MG63 (cell line): ENCODE measurements at regions not wholly inside any gene's neighbourhood (a gene's known extent, or its start where the extent isn't known, plus 50 kb on each side); places are given as distances from the start of the nearest gene placed in this dataset.
"Not testable (repeated sequence)": the region's sequence is repeated elsewhere in the genome, so short reads cannot be mapped to it uniquely, and the experiment has no call there.

Experiments
- DNase-seq: peaks from one replicate; pipeline ENCODE4 v3.0.0-alpha.2; 2020
- H3K27me3 ChIP-seq: fragments of 250-450 bp; sonication (Bioruptor Pico); 2 replicates; pipeline ENCODE4 v1.5.1; 2020; ENCODE audit warnings: mild to moderate bottlenecking, moderate library complexity
- H3K36me3 ChIP-seq: fragments of 250-450 bp; sonication (Bioruptor Pico); 2 replicates; pipeline ENCODE4 v1.5.1; 2020; ENCODE audit warnings: mild to moderate bottlenecking, moderate library complexity
- H3K4me3 ChIP-seq: fragments of 250-450 bp; sonication (Bioruptor Pico); 2 replicates; pipeline ENCODE4 v1.5.1; 2020; ENCODE audit warnings: mild to moderate bottlenecking, moderate library complexity
- H3K9me3 ChIP-seq: fragments of 250-450 bp; sonication (Bioruptor Pico); 2 replicates; pipeline ENCODE4 v1.5.1; 2020; ENCODE audit warnings: mild to moderate bottlenecking, moderate library complexity

DNA sequence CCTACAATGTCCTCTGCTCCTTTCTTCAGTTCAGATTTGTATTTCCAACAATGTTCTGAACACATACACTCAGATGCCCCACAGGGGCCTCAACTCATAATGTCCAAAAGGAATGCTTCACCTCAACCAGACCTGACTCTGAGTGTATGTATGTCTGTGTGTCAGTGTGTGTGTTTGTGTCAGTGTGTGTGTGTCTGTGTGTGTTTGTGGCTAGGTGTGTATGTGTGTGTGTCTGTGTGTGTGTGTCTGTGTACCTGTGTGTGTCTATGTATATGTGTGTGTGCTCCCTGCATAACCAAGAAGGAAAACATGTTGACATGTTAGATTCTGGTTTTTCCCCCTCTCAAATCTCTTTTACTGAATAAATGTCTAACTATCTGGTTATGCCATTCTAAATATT is 87.3 kb upstream of the PCSK1 start:
- no peak overlapping the region for H3K4me3 ChIP-seq
- no peaks in the 10 kb centered on the region for H3K36me3 ChIP-seq
- H3K27me3 ChIP-seq = no peaks in the 10 kb centered on the region
- DNase-seq = no peak
- H3K9me3 ChIP-seq = no peaks in the 10 kb centered on the region

GRCh38 chr5:96522635-96523355 is 89.7 kb upstream of the PCSK1 start:
- no peak for DNase-seq
- Histone ChIP-seq H3K27me3 (no peaks in the 10 kb centered on the region), H3K9me3 (no peaks in the 10 kb centered on the region)

DNA sequence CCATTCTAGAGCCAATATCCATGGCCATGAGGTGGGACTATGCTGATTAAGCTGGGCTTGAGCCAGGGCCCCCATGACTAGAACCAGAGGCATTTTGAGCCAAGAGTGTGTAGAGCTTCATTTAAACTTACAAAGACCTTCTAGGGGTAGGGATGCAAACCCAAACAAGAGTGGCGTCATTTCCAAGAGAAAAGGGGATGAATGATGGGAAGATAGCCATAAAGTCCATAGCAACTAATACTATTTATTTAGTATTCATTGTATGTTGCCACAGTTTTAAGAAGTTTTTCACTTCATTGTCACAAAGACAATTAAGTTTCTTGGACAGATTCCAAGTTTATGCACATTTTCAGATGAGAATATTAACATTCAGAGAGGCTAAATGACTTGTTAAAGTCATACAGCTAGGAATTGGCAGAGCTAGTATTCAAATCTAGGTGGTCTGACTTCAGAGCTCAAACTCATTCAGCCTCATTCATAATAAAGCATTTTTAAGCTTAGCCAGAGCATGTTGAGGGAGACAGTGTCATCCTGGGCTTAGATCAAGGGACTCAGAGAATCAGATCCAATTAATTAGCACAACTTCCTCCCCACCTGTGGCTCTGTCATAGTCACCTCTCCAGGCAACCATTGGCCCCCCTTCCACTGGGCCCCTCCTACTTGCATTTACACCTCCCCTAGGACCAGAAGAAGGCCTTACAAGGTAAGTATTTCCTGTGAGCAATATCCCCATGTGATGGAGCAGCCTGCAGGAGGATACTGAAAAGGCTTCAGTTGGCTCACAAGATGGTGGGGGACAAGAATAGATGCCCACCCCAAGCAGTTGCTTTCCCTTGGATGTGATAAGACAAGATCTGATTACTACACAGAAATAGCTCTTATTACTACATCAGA is 95.0 kb upstream of the PCSK1 start:
- Histone ChIP-seq H3K27me3 (no peaks in the 10 kb centered on the region), H3K9me3 (no peaks in the 10 kb centered on the region), H3K36me3 (no peaks in the 10 kb centered on the region), H3K4me3 (no peak overlapping the region)
- no peak for DNase-seq

More at GRCh38 chr5:96522635-96523355, 89.7 kb upstream of the PCSK1 start:
- no peak overlapping the region for H3K4me3 ChIP-seq
- H3K36me3 ChIP-seq = no peaks in the 10 kb centered on the region

GRCh38 chr5:96528826-96529474 is 95.9 kb upstream of the PCSK1 start:
- H3K9me3 ChIP-seq = no peaks in the 10 kb centered on the region
- H3K36me3 ChIP-seq = no peaks in the 10 kb centered on the region
- no peak overlapping the region for H3K4me3 ChIP-seq
- H3K27me3 ChIP-seq = no peaks in the 10 kb centered on the region
- DNase-seq = no peak

GRCh38 chr5:96529559-96529958 is 96.5 kb upstream of the PCSK1 start:
- Histone ChIP-seq H3K9me3 (no peaks in the 10 kb centered on the region), H3K4me3 (no peak overlapping the region), H3K36me3 (no peaks in the 10 kb centered on the region), H3K27me3 (no peaks in the 10 kb centered on the region)
- no peak for DNase-seq

GRCh38 chr5:96530901-96531300 is 97.9 kb upstream of the PCSK1 start:
- Histone ChIP-seq H3K36me3 (no peaks in the 10 kb centered on the region), H3K9me3 (no peaks in the 10 kb centered on the region), H3K4me3 (no peak overlapping the region), H3K27me3 (no peaks in the 10 kb centered on the region)
- no peak for DNase-seq

DNA sequence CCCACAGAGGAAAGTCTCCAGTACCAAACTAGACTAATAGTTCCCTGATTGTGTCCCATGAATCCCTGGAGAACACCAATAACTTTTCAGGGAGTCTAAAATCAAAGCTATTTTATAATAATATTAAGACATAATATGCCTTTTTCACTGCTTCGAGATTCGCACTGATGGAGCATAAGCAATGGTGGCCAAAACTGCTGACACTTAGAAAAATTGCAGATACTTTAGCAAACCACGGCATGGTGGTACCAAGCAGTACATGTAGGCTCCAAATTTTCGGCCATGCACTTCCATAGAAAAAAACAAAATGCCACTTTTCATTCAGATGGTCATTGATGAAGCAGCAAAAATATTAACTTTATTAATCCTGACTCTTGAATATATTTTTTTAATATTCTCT is 100.3 kb upstream of the PCSK1 start:
- Histone ChIP-seq H3K27me3 (no peaks in the 10 kb centered on the region), H3K36me3 (no peaks in the 10 kb centered on the region), H3K9me3 (no peaks in the 10 kb centered on the region), H3K4me3 (no peak overlapping the region)
- DNase-seq = no peak

DNA sequence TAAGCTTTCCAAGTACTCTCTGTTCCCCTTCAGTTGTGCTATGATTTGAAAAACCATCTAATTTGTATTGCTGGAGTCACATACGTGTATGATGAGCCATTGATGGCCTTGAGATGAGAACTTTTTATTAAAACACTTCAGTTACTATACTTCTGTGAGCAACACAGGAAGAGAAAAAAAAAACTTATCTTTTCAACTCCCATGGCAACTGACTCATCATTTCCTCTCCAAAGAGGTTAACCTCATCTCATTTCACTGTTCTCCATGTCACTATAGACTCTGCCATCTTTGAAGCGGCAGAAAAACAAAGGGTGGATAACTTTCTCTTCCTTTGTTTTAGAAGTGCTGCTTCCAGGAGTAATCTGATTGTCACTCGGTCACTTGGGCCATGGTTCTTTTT is 104.3 kb upstream of the PCSK1 start:
- no peak for DNase-seq

DNA sequence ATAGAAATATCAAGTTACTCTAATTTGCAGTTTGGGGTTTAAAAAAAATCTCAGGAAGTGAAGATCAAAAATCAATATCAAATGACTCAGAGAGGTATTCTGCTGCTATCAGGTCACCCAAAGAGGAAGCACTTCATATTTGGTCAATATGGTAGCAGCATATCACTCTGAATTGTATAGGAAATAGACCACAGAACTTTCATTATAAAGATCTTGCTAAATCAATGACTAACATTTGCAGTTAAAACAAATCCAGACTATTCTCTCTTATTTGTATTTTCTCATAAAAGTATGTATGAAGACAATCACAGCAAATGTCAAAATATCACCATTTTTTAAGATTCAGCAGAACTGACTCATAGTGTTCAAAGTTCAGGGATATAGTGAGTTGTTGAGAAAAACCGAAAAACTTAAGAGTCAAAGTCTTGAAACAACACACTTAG is 105.8 kb upstream of the PCSK1 start:
- peaks cover 4% of the 10 kb centered on the region; the same call in 1 of the 2 replicates for H3K9me3 ChIP-seq
- H3K4me3 ChIP-seq = no peak overlapping the region
- H3K36me3 ChIP-seq = no peaks in the 10 kb centered on the region
- H3K27me3 ChIP-seq = no peaks in the 10 kb centered on the region
- DNase-seq = no peak

More for the DNA sequence above, 104.3 kb upstream of the PCSK1 start:
- Histone ChIP-seq H3K36me3 (no peaks in the 10 kb centered on the region), H3K9me3 (peaks cover 4% of the 10 kb centered on the region; the same call in 1 of the 2 replicates), H3K27me3 (no peaks in the 10 kb centered on the region), H3K4me3 (no peak overlapping the region)

- H3K36me3 ChIP-seq = no peaks in the 10 kb centered on the region
- no peak for DNase-seq
- peaks cover 2% of the 10 kb centered on the region for H3K9me3 ChIP-seq
- no peak overlapping the region for H3K4me3 ChIP-seq
- no peaks in the 10 kb centered on the region for H3K27me3 ChIP-seq
These were observed 113.1 kb upstream of the PCSK1 start for GRCh38 chr5:96546120-96546519.

DNA sequence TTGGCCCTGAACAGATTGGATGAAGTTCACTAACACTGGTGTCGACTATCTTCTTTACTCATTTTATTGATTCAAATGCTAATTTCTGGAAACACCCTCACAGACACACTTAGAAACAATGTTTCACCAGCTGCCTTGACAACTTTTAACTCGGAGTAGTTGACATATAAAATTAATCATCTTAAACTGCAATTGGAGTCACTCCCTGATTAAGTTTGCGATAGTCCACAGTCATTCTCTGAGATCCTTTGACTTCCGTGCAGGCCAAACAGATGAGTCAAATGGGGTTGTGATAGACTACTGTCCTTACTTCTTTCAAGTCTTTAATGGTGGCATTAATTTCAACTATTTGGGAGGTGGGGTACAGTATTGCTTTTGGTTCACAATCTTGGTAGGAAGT is 114.4 kb upstream of the PCSK1 start:
- Histone ChIP-seq H3K36me3 (no peaks in the 10 kb centered on the region), H3K9me3 (peaks cover 2% of the 10 kb centered on the region), H3K4me3 (no peak overlapping the region), H3K27me3 (0 out of 2 replicates have a peak, but pooled peaks cover 2% of the 10 kb centered on the region)
- DNase-seq = no peak

GRCh38 chr5:96548905-96549304 is 113.3 kb upstream of the CAST start:
- 0 out of 2 replicates have a peak, but pooled peaks cover 2% of the 10 kb centered on the region for H3K27me3 ChIP-seq
- no peaks in the 10 kb centered on the region for H3K36me3 ChIP-seq
- DNase-seq = no peak
- peaks cover 2% of the 10 kb centered on the region for H3K9me3 ChIP-seq
- H3K4me3 ChIP-seq = no peak overlapping the region

DNA sequence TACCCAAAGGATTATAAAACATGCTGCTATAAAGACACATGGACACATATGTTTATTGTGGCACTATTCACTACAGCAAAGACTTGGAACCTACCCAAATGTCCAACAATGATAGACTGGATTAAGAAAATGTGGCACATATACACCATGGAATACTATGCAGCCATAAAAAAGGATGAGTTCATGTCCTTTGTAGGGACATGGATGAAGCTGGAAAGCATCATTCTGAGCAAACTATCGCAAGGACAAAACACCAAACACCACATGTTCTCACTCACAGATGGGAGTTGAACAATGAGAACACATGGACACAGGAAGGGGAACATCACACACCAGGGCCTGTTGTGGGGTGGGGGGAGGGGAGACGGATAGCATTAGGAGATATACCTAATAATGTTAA is 101.3 kb upstream of the CAST start:
- not testable (repeated sequence) for H3K36me3 ChIP-seq, H3K27me3 ChIP-seq, DNase-seq, H3K4me3 ChIP-seq
- H3K9me3 ChIP-seq = peaks cover 15% of the 10 kb centered on the region

GRCh38 chr5:96562614-96563013 is 99.6 kb upstream of the CAST start:
- DNase-seq = no peak

GRCh38 chr5:96563816-96564215 is 98.4 kb upstream of the CAST start:
- DNase-seq = no peak
- H3K36me3 ChIP-seq = no peaks in the 10 kb centered on the region
- H3K9me3 ChIP-seq = peaks cover 10% of the 10 kb centered on the region
- no peak overlapping the region for H3K4me3 ChIP-seq
- H3K27me3 ChIP-seq = no peaks in the 10 kb centered on the region

More at GRCh38 chr5:96562614-96563013, 99.6 kb upstream of the CAST start:
- no peaks in the 10 kb centered on the region for H3K36me3 ChIP-seq
- no peaks in the 10 kb centered on the region for H3K27me3 ChIP-seq
- H3K4me3 ChIP-seq = no peak overlapping the region
- peaks cover 10% of the 10 kb centered on the region for H3K9me3 ChIP-seq

DNA sequence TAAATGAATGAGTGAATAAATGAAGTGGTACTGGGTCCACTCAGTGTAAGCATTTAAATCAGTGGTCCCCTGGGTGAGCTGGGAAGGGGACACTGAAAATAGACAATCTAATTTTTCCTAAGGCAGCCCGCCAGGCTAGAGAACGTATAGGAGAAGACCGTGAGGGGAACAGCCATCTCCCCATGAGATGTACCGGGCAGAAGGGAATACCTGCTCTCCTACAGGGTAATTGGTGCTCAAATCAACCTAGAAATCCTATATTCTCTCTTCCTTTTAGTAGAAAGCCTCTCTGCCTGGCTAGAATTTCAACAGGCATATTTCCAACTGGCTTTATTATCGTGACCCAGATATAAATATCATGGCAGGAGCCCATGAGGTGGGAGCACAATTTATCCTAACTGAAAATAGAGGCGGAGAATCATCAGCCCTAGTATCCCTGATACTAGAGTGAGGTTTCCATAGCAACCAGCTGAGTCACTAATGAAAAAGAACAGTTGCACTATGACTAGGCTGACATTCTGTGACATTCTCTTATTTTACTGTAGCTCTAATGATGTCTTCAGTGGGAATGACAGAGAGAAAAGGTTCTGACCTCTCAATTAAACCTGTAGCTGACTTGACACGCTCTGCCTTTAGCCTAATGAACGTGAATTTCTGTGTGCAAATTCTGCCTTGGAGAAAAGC is 96.5 kb upstream of the CAST start:
- Histone ChIP-seq H3K27me3 (no peaks in the 10 kb centered on the region), H3K4me3 (no peak overlapping the region), H3K36me3 (no peaks in the 10 kb centered on the region), H3K9me3 (peaks cover 10% of the 10 kb centered on the region)
- no peak for DNase-seq
